ENCODE measurements at regions not wholly inside any gene's neighbourhood (a gene's known extent, or its start where the extent isn't known, plus 50 kb on each side); places are given as distances from the start of the nearest gene placed in this dataset.

GRCh38 chr2:3112131-3112530 is 265.5 kb downstream of the EIPR1 start:
- Histone ChIP-seq H2AFZ (ENCODE audit: low read depth) (no peak overlapping the region), H3K4me1 (ENCODE audit: control insufficient read depth in 1 of 2, insufficient read depth in 2 of 2, low read depth in 1 of 2, low read length in 1 of 2) (peaks cover 0 to 30% of the 10 kb centered on the region in 2 experiments; a peak in 1 of 4 replicates), H4K20me1 (ENCODE audit: insufficient read depth) (no peaks in the 10 kb centered on the region), H3K9me2 (no peaks in the 10 kb centered on the region), H3K4me2 (no peak overlapping the region), H3K36me3 (replicated peaks in 1 of 2; ENCODE audit: control insufficient read depth in 1 of 2, insufficient read depth in 2 of 2, low read length in 1 of 2) (no peaks in the 10 kb centered on the region), H3K27ac (ENCODE audit: low read depth in 2 of 2, low read length in 1 of 2) (peak overlapping the region in 1 of 2 experiments; percentile 39; a peak in 1 of 4 replicates), H3K9me3 (no peaks in the 10 kb centered on the region; the same call in 1 of the 2 replicates), H3K27me3 (ENCODE audit: insufficient read depth) (no peaks in the 10 kb centered on the region), H3K4me3 (ENCODE audit: low read depth in 2 of 2, low read length in 1 of 2) (no peak overlapping the region), H3K9ac (no peak overlapping the region), H3K79me2 (ENCODE audit: insufficient read depth) (no peaks in the 10 kb centered on the region), H3F3A (replicated peaks; ENCODE audit: insufficient read depth) (no peaks in the 10 kb centered on the region)
- ChIA-PET CTCF (interaction anchor here (1.0 to 1.6 kb wide), 2 partner anchors 15 to 195 kb away, joined by 3 read pairs; no protein-coding TSS in a partner anchor), POLR2A (no interaction called here)
- 39% methylated on average over 4 of the region's 6 CpGs for WGBS (ENCODE audit: low lambda C conversion rate)
- TF ChIP-seq, protein P1, sequence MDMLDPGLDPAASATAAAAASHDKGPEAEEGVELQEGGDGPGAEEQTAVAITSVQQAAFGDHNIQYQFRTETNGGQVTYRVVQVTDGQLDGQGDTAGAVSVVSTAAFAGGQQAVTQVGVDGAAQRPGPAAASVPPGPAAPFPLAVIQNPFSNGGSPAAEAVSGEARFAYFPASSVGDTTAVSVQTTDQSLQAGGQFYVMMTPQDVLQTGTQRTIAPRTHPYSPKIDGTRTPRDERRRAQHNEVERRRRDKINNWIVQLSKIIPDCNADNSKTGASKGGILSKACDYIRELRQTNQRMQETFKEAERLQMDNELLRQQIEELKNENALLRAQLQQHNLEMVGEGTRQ (IDR thresholded peaks at IDR 0.05; ENCODE audit: borderline replicate concordance, low read depth, low read length): no peak
- TF ChIP-seq SMC3 (IDR thresholded peaks at IDR 0.05; ENCODE audit: low read depth, low read length): no peak
- no peak for TF ChIP-seq CHD2 (IDR thresholded peaks at IDR 0.05; ENCODE audit: low read length, partially characterized antibody)
- no peak for TF ChIP-seq ZBTB33 (IDR thresholded peaks at IDR 0.05; ENCODE audit: borderline replicate concordance, low read depth)
- no peak for TF ChIP-seq TAF1 (IDR thresholded peaks at IDR 0.05; ENCODE audit: borderline replicate concordance, low read depth, low read length)
- no peak for TF ChIP-seq GATA2 (CRISPR knock-in tag; IDR thresholded peaks at IDR 0.05)
- no peak for TF ChIP-seq EP300 (IDR thresholded peaks at IDR 0.05; ENCODE audit: borderline replicate concordance in 1 of 2, low read depth in 1 of 2, low read length in 1 of 2)
- TF ChIP-seq, protein P2, sequence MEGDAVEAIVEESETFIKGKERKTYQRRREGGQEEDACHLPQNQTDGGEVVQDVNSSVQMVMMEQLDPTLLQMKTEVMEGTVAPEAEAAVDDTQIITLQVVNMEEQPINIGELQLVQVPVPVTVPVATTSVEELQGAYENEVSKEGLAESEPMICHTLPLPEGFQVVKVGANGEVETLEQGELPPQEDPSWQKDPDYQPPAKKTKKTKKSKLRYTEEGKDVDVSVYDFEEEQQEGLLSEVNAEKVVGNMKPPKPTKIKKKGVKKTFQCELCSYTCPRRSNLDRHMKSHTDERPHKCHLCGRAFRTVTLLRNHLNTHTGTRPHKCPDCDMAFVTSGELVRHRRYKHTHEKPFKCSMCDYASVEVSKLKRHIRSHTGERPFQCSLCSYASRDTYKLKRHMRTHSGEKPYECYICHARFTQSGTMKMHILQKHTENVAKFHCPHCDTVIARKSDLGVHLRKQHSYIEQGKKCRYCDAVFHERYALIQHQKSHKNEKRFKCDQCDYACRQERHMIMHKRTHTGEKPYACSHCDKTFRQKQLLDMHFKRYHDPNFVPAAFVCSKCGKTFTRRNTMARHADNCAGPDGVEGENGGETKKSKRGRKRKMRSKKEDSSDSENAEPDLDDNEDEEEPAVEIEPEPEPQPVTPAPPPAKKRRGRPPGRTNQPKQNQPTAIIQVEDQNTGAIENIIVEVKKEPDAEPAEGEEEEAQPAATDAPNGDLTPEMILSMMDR (IDR thresholded peaks at IDR 0.05): no peak
- no peak for DNase-seq

DNA sequence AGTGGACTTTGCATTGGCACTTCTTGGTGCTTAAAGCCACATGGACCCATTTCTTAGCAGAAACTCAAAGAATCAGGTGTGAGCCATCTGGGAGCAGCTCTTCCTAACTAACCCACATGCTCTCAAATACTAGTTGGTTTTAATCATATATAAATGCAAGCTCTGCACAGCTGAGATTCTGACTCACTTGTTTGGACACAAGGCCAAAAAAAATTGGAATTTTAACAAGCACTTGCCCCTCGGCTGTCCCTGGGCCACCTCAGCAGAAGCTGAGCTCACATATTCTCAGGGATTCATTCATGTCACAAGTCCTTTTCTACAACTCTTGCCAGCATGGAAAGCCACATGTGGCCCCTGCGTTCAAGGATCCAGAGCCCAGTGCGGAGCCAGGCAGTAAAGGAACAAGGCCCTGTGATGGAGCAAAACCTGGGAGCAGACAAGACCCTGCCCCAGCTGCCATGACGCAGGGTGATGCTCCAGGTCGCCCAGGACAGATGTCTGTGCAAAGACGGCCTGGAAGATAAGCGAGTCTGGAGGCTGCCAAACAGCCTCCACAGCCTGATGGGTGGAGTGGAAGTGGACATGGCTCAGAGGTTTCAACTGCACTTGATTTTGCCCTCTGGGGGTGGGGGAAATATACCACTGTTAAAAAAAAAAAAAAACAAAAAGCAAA is 266.5 kb downstream of the EIPR1 start:
- Histone ChIP-seq H3K4me2 (no peak overlapping the region), H3K4me3 (ENCODE audit: low read depth in 2 of 2, low read length in 1 of 2) (no peak overlapping the region), H3K27ac (ENCODE audit: low read depth in 2 of 2, low read length in 1 of 2) (peak overlapping the region in 1 of 2 experiments; percentile 63; a peak in 2 of 4 replicates), H4K20me1 (ENCODE audit: insufficient read depth) (no peaks in the 10 kb centered on the region), H3K79me2 (ENCODE audit: insufficient read depth) (no peaks in the 10 kb centered on the region), H3K36me3 (replicated peaks in 1 of 2; ENCODE audit: control insufficient read depth in 1 of 2, insufficient read depth in 2 of 2, low read length in 1 of 2) (no peaks in the 10 kb centered on the region), H3K9ac (no peak overlapping the region), H3K9me3 (no peaks in the 10 kb centered on the region; the same call in 1 of the 2 replicates), H3F3A (replicated peaks; ENCODE audit: insufficient read depth) (no peaks in the 10 kb centered on the region), H3K4me1 (ENCODE audit: control insufficient read depth in 1 of 2, insufficient read depth in 2 of 2, low read depth in 1 of 2, low read length in 1 of 2) (peaks cover 0 to 28% of the 10 kb centered on the region in 2 experiments; a peak in 1 of 4 replicates), H3K9me2 (no peaks in the 10 kb centered on the region), H3K27me3 (ENCODE audit: insufficient read depth) (no peaks in the 10 kb centered on the region), H2AFZ (ENCODE audit: low read depth) (no peak overlapping the region)
- peak; percentile 41; the same call in 1 of the 2 replicates for TF ChIP-seq GATA2 (CRISPR knock-in tag; IDR thresholded peaks at IDR 0.05)
- TF ChIP-seq POLR2AphosphoS5 (IDR thresholded peaks at IDR 0.05; ENCODE audit: low read depth, low read length): no peak
- WGBS (ENCODE audit: low lambda C conversion rate): 38% methylated on average over 7 of the region's 7 CpGs
- POLR2A ChIA-PET: no interaction called here
- no peak for DNase-seq
- CTCF ChIA-PET: interaction anchor here (0.5 to 1.6 kb wide), 3 partner anchors 16 to 1256 kb away, joined by 3 read pairs; no protein-coding TSS in a partner anchor
